A673 (cell line): ENCODE measurements at regions not wholly inside any gene's neighbourhood (a gene's known extent, or its start where the extent isn't known, plus 50 kb on each side); places are given as distances from the start of the nearest gene placed in this dataset.

Experiments used
- BruUV-seq: library from RNA; stranded (reverse); fragments of 400-500 nt; replicated peaks from 2 replicates; lab custom pipeline; 2021; lab: Mats Ljungman, UMichigan
- CTCF ChIA-PET: fragments of 300-600 bp; sonication (Branson Sonifier 250); formaldehyde crosslinking; loops from one replicate; lab custom pipeline; 2022; ENCODE audit warnings: antibody characterized with exemption; lab: Charles Lee
- POLR2A ChIA-PET: fragments of 300-600 bp; sonication (Branson Sonifier 250); formaldehyde crosslinking; loops from one replicate; lab custom pipeline; 2022; ENCODE audit warnings: antibody characterized with exemption; ENCODE audit not compliant: low non-redundant PET; lab: Charles Lee
- DNase-seq: peaks from one replicate; pipeline ENCODE4 v3.0.0-alpha.2; 2015; ENCODE audit warnings: low spot score
- H3K27ac ChIP-seq: fragments of 200-600 bp; sonication (generic); 2 replicates; pipeline ENCODE4 v1.5.1; 2016; ENCODE audit warnings: mixed run types, low read depth, mild to moderate bottlenecking, mixed read lengths, antibody characterized with exemption, low read length; ENCODE audit not compliant: poor library complexity, severe bottlenecking
- H3K27me3 ChIP-seq: fragments of 200-600 bp; sonication (generic); replicated peaks from 2 replicates; pipeline ENCODE4 v1.6.1; 2017; ENCODE audit warnings: mixed run types, low read depth, mild to moderate bottlenecking, mixed read lengths, antibody characterized with exemption, low read length; ENCODE audit not compliant: insufficient read depth, poor library complexity
- H3K36me3 ChIP-seq: fragments of 200-600 bp; sonication (generic); 2 replicates; pipeline ENCODE4 v1.6.1; 2016; ENCODE audit warnings: mixed run types, mild to moderate bottlenecking, mixed read lengths, antibody characterized with exemption, low read length; ENCODE audit not compliant: insufficient read depth, poor library complexity, severe bottlenecking
- H3K4me1 ChIP-seq: fragments of 200-600 bp; sonication (generic); 2 replicates; pipeline ENCODE4 v1.6.1; 2017; ENCODE audit warnings: mixed run types, mild to moderate bottlenecking, mixed read lengths, antibody characterized with exemption, low read length; ENCODE audit not compliant: insufficient read depth, poor library complexity, severe bottlenecking
- H3K4me3 ChIP-seq: fragments of 200-600 bp; sonication (generic); 2 replicates; pipeline ENCODE4 v1.5.1; 2016; ENCODE audit warnings: low read depth, mixed run types, mild to moderate bottlenecking, mixed read lengths, low read length; ENCODE audit not compliant: poor library complexity, severe bottlenecking
- H3K9me3 ChIP-seq: fragments of 200-600 bp; sonication (generic); 2 replicates; pipeline ENCODE4 v1.6.1; 2016; ENCODE audit warnings: mixed run types, low read depth, mild to moderate bottlenecking, mixed read lengths, antibody characterized with exemption, low read length; ENCODE audit not compliant: poor library complexity, severe bottlenecking
- EZH2 ChIP-seq: fragments of 200-600 bp; sonication (generic); IDR thresholded peaks from 2 replicates; pipeline ENCODE4 v1.6.1; 2017; ENCODE audit warnings: borderline replicate concordance, low read depth, mild to moderate bottlenecking, mixed read lengths, antibody characterized with exemption, low read length; ENCODE audit not compliant: poor library complexity, severe bottlenecking
- intact Hi-C: fragments of 100-400 bp; cut with micrococcal nuclease; formaldehyde crosslinking; loops from one replicate; pipeline ENCODE4 v1.10.0; 2022; ENCODE audit not compliant: unreplicated experiment
- TF ChIP-seq, protein P1 (sequence below): fragments of 300-800, 200-600 bp; sonication (generic); conservative IDR thresholded peaks from 2 replicates; pipeline ENCODE4 v1.5.1; 2017; ENCODE audit warnings: low read depth, mild to moderate bottlenecking, antibody characterized with exemption, low read length, moderate library complexity, mixed read lengths

DNA sequence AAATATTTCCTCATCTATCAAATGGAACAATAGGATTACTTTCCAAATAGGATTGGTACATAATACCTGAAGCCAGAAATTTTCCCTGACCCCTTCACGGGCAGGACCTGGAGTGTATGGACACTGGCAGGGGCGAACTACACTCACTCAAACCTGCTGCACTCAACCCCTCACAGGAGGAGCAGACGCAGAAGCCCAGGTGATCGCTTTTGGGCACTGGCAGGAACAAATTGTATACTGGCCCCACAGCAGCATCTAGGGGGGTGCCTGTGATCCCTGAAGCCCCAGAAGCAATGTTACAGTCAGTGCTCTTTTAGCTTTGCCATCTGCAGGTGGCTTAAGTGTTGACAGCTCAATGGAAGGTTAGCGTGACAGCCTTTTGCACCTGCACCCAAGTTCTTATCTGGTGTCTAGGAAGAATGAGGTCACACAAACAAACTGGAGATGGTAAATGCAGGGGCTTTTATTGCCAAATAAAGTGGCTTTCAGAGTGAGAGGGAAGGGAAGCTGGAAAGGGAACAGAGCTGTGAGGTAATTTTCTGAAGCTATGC is 199.2 kb upstream of the NEGR1 start:
- POLR2A ChIA-PET = no interaction called here
- no TSS peak for BruUV-seq

DNA sequence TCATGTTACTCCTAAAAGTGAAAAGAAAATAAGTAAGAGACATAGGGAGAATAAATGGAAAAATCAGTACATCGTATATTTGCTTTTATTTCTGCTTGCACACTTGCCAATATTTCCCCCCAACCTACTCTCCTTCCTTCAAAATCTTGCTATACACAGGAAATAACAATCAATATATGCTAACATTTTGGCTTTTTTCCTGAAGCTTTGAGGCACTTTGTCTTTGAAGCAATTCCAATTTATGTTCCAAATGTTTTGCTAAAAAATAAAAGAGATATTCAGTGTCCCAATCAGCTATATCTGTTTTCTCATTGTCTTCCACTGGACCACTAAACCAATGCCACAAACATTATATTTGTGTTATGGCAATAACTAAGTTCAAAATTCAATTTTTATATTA is 184.0 kb upstream of the NEGR1 start:
- no peak for TF ChIP-seq EZH2
- TF ChIP-seq, protein P1, sequence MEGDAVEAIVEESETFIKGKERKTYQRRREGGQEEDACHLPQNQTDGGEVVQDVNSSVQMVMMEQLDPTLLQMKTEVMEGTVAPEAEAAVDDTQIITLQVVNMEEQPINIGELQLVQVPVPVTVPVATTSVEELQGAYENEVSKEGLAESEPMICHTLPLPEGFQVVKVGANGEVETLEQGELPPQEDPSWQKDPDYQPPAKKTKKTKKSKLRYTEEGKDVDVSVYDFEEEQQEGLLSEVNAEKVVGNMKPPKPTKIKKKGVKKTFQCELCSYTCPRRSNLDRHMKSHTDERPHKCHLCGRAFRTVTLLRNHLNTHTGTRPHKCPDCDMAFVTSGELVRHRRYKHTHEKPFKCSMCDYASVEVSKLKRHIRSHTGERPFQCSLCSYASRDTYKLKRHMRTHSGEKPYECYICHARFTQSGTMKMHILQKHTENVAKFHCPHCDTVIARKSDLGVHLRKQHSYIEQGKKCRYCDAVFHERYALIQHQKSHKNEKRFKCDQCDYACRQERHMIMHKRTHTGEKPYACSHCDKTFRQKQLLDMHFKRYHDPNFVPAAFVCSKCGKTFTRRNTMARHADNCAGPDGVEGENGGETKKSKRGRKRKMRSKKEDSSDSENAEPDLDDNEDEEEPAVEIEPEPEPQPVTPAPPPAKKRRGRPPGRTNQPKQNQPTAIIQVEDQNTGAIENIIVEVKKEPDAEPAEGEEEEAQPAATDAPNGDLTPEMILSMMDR = no peak

More for the DNA sequence above, 199.2 kb upstream of the NEGR1 start:
- CTCF ChIA-PET = no interaction called here
- no peaks in the 10 kb centered on the region for H3K36me3 ChIP-seq
- no peaks in the 10 kb centered on the region for H3K4me1 ChIP-seq
- H3K27ac ChIP-seq = no peak overlapping the region
- no peaks in the 10 kb centered on the region for H3K9me3 ChIP-seq
- no peak overlapping the region for H3K4me3 ChIP-seq
- no peak for DNase-seq
- TF ChIP-seq, protein P1 = no peak
- no peak for TF ChIP-seq EZH2
- no peaks in the 10 kb centered on the region for H3K27me3 ChIP-seq
- intact Hi-C loops = no loop called here

DNA sequence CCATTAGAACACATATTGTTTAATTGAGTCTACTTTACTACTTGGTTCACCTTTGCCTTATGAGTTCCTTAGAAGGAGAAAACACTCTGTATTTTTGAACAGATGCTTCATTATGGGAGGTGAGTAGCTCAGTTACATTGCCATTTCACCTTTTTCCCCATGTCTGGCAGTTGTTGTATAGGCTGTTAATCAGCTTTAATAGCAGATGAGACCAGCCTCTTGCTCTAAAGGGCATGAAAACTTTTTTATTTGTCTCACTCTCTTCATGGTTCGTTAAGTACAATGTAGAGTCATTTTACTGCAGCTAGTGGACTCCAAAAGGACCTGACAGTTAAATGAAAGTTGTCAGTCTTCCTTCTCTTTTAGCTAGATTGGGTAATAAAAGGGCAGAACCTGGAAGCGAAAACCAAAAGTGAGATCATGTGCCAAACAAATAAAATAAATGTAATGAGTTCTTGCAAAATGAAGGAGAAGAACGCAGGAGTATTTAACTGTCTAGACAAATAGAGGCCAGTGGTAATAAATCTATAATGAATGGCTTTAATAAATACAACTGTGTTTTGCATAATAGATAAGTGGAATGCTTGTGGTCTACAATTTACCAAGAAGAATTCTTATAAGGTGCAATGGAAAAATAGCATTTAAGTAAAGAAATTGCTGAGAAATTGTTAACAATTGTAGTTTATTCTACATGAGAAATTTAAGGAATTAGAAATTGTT is 180.0 kb upstream of the NEGR1 start:
- Histone ChIP-seq H3K9me3 (no peaks in the 10 kb centered on the region), H3K4me3 (no peak overlapping the region), H3K36me3 (no peaks in the 10 kb centered on the region), H3K27me3 (no peaks in the 10 kb centered on the region), H3K27ac (no peak overlapping the region), H3K4me1 (no peaks in the 10 kb centered on the region)
- POLR2A ChIA-PET = no interaction called here
- DNase-seq = no peak
- no TSS peak for BruUV-seq
- TF ChIP-seq EZH2 = no peak
- TF ChIP-seq, protein P1 = no peak
- CTCF ChIA-PET = no interaction called here
- intact Hi-C loops = no loop called here

More for the DNA sequence above, 184.0 kb upstream of the NEGR1 start:
- no peaks in the 10 kb centered on the region for H3K9me3 ChIP-seq
- CTCF ChIA-PET = no interaction called here
- DNase-seq = no peak
- POLR2A ChIA-PET = no interaction called here
- no peak overlapping the region for H3K27ac ChIP-seq
- intact Hi-C loops = no loop called here
- no peak overlapping the region for H3K4me3 ChIP-seq
- no peaks in the 10 kb centered on the region for H3K36me3 ChIP-seq
- H3K4me1 ChIP-seq = no peaks in the 10 kb centered on the region
- H3K27me3 ChIP-seq = no peaks in the 10 kb centered on the region
- BruUV-seq = no TSS peak
